Endothelial cell of umbilical vein (primary cell): ENCODE measurements at regions not wholly inside any gene's neighbourhood (a gene's known extent, or its start where the extent isn't known, plus 50 kb on each side); places are given as distances from the start of the nearest gene placed in this dataset.

Experiments used
- POLR2A ChIP-seq: IDR thresholded peaks from 2 replicates; pipeline ENCODE4 v1.6.1; 2012; ENCODE audit warnings: low read depth, mild to moderate bottlenecking, control low read depth, low read length
- TF ChIP-seq, protein P1 (sequence below), 2 donors: IDR thresholded peaks; 1 replicate in 1 of 2; 2 replicates in 1 of 2; pipeline ENCODE4 v1.5.1; 2011; ENCODE audit warnings: low read length in 2 of 2, mild to moderate bottlenecking in 2 of 2, moderate library complexity in 2 of 2, control low read depth in 1 of 2, inconsistent platforms in 1 of 2, low read depth in 1 of 2; ENCODE audit not compliant: insufficient read depth in 1 of 2; ENCODE audit errors: extremely low read depth in 1 of 2

- TF ChIP-seq, protein P1, sequence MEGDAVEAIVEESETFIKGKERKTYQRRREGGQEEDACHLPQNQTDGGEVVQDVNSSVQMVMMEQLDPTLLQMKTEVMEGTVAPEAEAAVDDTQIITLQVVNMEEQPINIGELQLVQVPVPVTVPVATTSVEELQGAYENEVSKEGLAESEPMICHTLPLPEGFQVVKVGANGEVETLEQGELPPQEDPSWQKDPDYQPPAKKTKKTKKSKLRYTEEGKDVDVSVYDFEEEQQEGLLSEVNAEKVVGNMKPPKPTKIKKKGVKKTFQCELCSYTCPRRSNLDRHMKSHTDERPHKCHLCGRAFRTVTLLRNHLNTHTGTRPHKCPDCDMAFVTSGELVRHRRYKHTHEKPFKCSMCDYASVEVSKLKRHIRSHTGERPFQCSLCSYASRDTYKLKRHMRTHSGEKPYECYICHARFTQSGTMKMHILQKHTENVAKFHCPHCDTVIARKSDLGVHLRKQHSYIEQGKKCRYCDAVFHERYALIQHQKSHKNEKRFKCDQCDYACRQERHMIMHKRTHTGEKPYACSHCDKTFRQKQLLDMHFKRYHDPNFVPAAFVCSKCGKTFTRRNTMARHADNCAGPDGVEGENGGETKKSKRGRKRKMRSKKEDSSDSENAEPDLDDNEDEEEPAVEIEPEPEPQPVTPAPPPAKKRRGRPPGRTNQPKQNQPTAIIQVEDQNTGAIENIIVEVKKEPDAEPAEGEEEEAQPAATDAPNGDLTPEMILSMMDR (IDR thresholded peaks at IDR 0.05; ENCODE audit: extremely low read depth in 1 of 2, insufficient read depth in 1 of 2, low read depth in 1 of 2, low read length in 2 of 2) = no peak
- no peak for TF ChIP-seq POLR2A
These were observed 162.0 kb upstream of the HABP2 start for GRCh38 chr10:113390896-113391295.
